NT2/D1 (cell line): ENCODE measurements at regions not wholly inside any gene's neighbourhood (a gene's known extent, or its start where the extent isn't known, plus 50 kb on each side); places are given as distances from the start of the nearest gene placed in this dataset.

Experiments used
- SUZ12 ChIP-seq: IDR thresholded peaks from 2 replicates; pipeline ENCODE4 v1.6.1; 2011; ENCODE audit not compliant: insufficient read length, insufficient read depth; ENCODE audit errors: extremely low read depth
- YY1 ChIP-seq: IDR thresholded peaks from 2 replicates; pipeline ENCODE4 v1.6.1; 2011; ENCODE audit not compliant: insufficient read length, insufficient read depth
- ZNF274 ChIP-seq: IDR thresholded peaks from 2 replicates; pipeline ENCODE4 v1.6.1; 2011; ENCODE audit warnings: mild to moderate bottlenecking, low read depth, low read length

- TF ChIP-seq YY1 (no peak), SUZ12 (no peak), ZNF274 (no peak)
These were observed 632.5 kb upstream of the GNPDA2 start for GRCh38 chr4:45358573-45359506.
